HG03442 (cell line): ENCODE measurements at regions not wholly inside any gene's neighbourhood (a gene's known extent, or its start where the extent isn't known, plus 50 kb on each side); places are given as distances from the start of the nearest gene placed in this dataset.

Source experiments
- ATAC-seq: cut with Tn5 transposase; IDR thresholded peaks from one replicate; pipeline ENCODE4 v1.9.1; 2021; ENCODE audit warnings: mild to moderate bottlenecking, moderate library complexity; ENCODE audit not compliant: unreplicated experiment

DNA sequence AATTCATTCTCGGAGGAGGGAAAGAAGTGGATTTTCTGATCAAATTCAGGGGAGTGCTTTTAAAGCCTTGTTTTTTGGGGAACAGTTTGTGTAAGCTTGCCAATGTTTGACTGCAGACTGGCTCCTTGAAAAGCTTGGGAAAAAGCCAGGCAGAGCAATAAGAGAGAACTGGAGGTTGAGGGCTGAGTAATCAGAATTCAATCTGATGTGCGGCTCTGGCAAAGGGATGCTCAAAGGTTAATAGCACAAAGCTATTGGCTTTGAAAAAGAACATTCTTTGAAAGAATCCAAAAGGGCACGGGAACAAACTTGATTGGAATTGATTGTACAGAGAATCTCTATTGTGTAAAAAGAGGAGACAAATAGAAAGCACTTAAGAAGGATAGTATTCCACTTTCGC lies 279.3 kb downstream of the YTHDC2 start:
- no peak for ATAC-seq

DNA sequence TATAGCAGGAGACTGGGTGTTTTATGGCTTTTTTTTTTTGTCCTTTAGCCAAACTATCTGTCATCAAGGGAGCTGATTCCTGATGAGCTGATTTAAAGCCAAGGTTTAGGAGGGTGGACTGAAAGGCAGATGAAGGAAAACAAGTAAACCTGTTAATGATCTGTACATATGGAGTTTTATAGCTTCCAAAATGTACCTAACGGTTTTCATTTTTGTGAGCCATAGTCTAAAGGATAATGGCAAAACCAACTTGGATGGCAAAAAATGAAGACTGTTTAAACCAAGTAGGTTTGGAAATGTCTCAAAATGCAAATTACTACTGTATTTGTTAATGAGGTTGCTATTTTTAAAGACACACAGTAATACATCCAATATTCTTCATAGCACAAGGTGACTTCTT lies 281.5 kb downstream of the YTHDC2 start:
- no peak for ATAC-seq

- no peak for ATAC-seq
Measured at GRCh38 chr5:113800686-113801085, 287.2 kb downstream of the YTHDC2 start.

- no peak for ATAC-seq
Measured at GRCh38 chr5:113804264-113804663, 290.8 kb downstream of the YTHDC2 start.

DNA sequence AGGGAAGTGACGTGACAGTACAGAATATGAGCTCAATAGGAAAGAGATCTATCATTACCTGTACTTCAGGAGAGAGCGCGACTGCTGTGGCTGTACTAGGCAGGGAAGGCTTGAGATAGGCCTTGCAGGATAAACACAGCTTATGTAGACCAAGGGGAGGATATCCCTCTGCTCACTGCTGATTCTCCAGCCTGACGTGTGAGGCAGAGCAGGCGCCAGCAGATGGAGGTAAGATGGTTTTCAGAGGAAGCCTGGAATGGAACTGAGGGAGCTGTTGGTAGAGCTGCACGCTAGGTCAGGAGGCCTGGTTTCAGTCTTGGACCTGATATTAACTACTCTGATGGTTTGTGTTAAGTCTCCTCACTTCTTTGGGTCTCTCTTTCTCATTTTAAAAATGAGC lies 291.4 kb downstream of the YTHDC2 start:
- ATAC-seq, result no peak

- no peak for ATAC-seq
Measured at GRCh38 chr5:113806250-113806649, 292.8 kb downstream of the YTHDC2 start.

DNA sequence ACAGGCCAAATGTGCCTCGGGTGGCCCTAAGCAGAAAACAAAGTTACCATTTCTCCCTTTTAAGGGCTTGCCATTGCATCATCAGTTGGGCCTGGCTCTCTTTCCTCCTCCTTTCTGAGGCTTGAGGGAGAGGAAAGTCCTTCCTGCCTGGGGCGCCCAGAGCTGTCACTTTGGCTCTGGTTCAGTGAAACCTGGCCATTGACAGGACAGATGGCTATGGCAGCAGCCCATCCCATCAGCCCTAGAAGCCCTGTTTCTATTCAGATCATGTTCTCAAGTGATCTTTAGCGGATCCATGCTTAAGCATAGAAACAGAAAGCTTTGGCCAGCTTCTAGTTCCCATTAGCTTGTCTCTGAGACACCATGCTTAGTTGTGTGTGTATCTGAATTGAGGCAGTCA lies 293.4 kb downstream of the YTHDC2 start:
- no peak for ATAC-seq

GRCh38 chr5:113807427-113807991 lies 294.0 kb downstream of the YTHDC2 start:
- ATAC-seq, result no peak

- ATAC-seq, result no peak
Measured at GRCh38 chr5:113808956-113809355, 295.5 kb downstream of the YTHDC2 start.

DNA sequence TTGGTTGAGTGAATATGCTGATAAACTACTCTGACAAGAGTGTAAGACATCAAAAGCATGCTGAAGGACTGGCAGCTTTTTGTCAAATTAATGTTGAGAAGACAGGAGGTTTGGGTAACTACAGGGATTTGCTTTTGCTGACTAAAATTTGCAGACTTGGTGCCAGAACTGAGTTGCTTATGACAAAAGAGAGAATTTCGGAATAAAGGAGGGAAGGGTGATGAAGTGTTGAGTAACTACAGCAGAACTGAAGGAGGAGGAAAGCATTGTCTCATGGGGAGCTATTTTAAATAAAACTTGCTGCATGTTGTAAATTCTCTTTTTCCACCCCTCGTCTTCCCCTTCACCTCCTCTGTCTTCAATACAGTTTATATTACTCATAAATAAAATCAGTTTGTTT lies 296.1 kb downstream of the YTHDC2 start:
- ATAC-seq, result no peak

- ATAC-seq, result no peak
Measured at GRCh38 chr5:113813466-113813865, 300.0 kb downstream of the YTHDC2 start.

- no peak for ATAC-seq
Measured at GRCh38 chr5:113817683-113818082, 304.2 kb downstream of the YTHDC2 start.

DNA sequence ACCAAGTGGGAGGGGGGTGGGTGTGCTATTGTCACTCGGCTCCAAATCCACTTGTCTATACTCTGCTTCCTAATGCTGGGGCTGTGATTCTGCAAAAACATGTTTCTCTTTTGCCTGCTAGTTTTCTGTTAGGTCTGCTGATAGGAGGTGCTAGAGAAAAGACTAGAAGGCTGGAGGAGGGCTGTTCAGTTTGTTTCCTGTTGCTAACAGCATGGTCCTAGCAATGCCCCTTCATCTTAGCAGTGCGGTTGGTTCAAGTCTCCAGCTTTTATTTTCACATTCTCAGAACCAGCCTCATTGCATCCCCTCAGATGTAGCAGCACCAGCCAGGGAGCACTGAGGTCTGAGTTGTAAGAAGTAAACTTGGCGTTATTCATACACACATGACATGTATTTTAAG lies 310.2 kb downstream of the YTHDC2 start:
- no peak for ATAC-seq

GRCh38 chr5:113824307-113824706 lies 310.8 kb downstream of the YTHDC2 start:
- ATAC-seq, result no peak

GRCh38 chr5:113825176-113825575 lies 311.7 kb downstream of the YTHDC2 start:
- ATAC-seq, result no peak

DNA sequence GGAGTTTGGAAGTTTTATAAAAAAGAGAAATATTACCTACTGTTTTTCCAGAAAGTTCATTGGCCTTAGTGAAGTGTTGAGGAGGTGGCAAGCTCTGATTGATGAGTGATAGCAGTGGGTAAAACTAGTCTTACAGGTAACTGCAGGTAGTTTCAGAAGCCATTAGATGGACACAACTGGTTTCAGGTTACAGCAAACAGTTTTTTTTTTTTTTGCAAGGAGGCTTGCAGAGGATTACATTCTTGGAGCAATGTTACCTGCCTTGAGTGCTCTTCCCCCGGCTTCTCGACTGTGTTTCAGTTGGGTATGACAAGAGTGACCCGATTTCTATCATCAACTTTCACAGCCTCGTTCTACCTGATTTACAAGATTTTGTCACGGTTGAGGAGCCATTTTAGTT lies 333.4 kb downstream of the YTHDC2 start:
- no peak for ATAC-seq

GRCh38 chr5:113864437-113864836 lies 350.9 kb downstream of the YTHDC2 start:
- no peak for ATAC-seq

DNA sequence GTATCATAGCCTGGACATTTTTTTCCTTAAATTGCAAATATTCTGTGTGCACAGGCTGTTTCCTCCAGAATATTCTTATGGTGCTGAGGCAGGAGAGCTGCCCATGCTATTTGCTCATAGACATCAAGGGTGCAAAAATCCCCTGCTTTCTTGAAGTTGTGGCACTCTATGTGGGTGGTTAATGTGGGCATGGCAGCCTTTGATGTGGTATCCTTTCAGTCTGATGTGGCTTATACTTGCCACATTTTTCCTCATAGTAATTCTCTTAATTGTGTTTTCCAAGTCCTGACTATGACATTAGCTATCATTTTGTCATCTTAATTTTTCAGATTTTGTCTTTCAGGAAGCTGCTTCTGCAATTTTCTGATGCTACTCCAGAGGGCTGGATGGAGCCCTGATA lies 353.3 kb downstream of the YTHDC2 start:
- no peak for ATAC-seq

DNA sequence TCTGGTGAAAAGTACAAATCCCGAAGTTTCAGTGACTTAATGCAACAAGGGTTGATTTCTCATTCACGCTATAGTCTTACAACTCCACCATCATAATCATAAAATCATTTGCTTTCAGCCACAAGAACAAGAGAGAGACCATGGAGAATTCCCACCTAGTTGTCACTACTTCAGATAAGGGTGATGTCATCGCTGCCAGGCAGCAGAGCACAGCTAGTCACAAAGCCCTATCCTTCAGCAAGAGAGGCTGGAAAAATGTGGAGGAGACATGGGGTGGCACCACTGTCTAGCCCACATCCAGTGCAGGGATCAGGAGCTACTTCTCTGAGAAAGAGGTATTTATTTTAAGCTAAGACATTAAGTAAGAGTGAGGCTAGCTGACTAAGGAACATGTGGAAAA lies 356.1 kb downstream of the YTHDC2 start:
- no peak for ATAC-seq

DNA sequence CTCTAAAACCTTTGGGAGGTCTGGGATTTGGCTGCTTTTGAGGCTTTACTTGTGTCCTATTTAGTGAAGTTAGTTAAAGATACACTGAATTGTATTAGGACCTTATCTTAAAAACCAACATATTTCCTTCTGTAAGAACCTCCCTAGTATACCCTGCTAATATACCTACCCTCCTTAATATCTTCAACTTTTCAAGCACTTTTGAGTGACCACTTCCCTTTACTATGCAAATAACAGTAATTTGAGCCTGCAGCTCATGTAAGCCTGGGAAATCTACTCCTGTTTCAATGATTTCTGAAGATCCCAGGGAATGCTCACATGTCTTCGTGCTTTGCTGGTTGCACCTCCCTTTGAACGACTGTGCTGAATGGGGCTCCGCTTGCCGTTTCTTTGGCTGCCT lies 358.5 kb downstream of the YTHDC2 start:
- ATAC-seq, result no peak

DNA sequence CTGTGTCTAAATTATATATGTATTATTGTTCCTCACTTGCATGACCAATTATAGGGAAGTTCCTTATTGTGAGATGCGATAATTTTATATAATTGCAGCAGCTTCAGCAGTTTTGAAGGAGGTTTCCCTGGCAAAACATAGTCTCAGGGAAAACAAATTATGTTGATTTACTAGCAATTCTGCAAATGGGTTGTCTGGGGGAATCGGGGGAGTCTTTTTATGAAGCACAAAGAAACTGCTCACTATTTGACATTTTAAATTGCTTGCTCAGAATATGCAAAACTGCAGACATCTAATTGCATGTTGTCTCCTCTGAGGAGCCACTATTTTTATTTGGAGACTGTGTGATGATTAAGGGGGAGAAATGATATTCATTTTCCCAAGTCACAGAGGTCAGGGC lies 361.6 kb downstream of the YTHDC2 start:
- no peak for ATAC-seq

- no peak for ATAC-seq
Measured at GRCh38 chr5:113891491-113891890, 378.0 kb downstream of the YTHDC2 start.

DNA sequence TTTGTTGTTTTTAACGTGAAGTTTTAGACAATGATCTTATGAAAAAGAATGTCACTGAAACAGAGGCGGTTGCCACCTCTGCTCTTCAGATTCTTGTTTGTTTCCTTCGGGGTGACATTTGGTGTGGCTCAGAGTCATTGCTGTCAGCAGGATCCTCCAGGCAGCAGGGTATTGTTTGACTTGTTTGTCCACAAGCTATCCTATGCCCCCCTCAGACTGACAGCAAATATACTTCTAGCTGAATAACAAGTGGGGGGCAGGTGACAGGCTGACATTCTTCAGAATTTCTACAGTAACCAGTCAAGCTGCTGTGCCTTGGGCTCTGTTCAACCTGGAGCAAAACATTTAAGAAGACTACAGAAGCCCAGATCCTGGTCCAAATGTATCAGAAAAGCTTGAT lies 383.3 kb downstream of the YTHDC2 start:
- ATAC-seq, result no peak

DNA sequence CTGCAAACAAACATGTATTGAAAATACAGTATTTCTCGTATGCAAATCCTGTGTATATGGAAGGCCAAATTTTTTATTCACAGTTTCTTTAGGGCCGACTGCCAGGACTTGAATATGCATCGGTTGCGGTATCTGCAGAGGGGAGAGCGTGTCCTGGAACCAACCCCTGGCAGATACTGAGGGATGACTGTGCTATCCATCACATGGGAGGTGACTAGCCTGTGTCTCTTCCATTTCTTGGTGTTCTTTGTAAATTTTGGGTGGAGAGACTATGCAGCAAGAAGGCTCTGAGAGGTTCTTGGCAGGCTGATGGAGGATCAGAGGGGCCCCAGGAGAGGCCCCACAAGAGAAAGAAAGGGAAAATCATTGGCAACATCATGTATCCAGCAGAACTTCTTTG lies 384.3 kb downstream of the YTHDC2 start:
- no peak for ATAC-seq
